T-cell (primary cell): ENCODE measurements at regions not wholly inside any gene's neighbourhood (a gene's known extent, or its start where the extent isn't known, plus 50 kb on each side); places are given as distances from the start of the nearest gene placed in this dataset.

Source experiments
- ATAC-seq, 4 experiments: fragments of 200-7000 bp in 3 of 4; fragments of 150-1000 bp in 1 of 4; cut with Tn5 transposase; replicated peaks in 1 of 4; 1 replicate in 3 of 4; 2 replicates in 1 of 4; pipeline ENCODE4 v1.10.0; 2021; ENCODE audit warnings: moderate library complexity in 3 of 4, mild to moderate bottlenecking in 2 of 4, moderate number of reproducible peaks in 1 of 4
- CTCF ChIA-PET, 2 donors: fragments of 300-600 bp; sonication (Branson Sonifier 250); formaldehyde crosslinking; loops; one replicate each; lab custom pipeline; 2022; ENCODE audit warnings: antibody characterized with exemption in 2 of 2; lab: Charles Lee
- POLR2A ChIA-PET, 2 donors: fragments of 300-600 bp; sonication (Branson Sonifier 250); formaldehyde crosslinking; loops; one replicate each; lab custom pipeline; 2022; ENCODE audit warnings: antibody characterized with exemption in 2 of 2; lab: Charles Lee
- DNase-seq, 35 experiments: peaks; one replicate each; pipeline versions ENCODE4 v3.0.0 to v3.0.0-alpha.2; 2013 to 2023
- H3K27ac ChIP-seq: one replicate; pipeline ENCODE4 v1.5.1; 2013; ENCODE audit warnings: low read length
- H3K27me3 ChIP-seq, 2 experiments: replicated peaks in 1 of 2; 1 replicate in 1 of 2; 2 replicates in 1 of 2; pipeline versions ENCODE4 v1.6.1 to v1.7.0; 2013; ENCODE audit warnings: low read length in 1 of 2, mixed read lengths in 1 of 2; ENCODE audit not compliant: control insufficient read depth in 2 of 2, insufficient read depth in 2 of 2; ENCODE audit errors: extremely low read depth in 1 of 2
- H3K36me3 ChIP-seq, 2 donors: 1 replicate in 1 of 2; 2 replicates in 1 of 2; pipeline versions ENCODE4 v1.6.1 to v1.7.0; 2013; ENCODE audit warnings: low read length in 1 of 2; ENCODE audit not compliant: control insufficient read depth in 2 of 2, insufficient read depth in 1 of 2; ENCODE audit errors: extremely low read depth in 1 of 2
- H3K4me1 ChIP-seq, 2 experiments: 1 replicate in 1 of 2; 2 replicates in 1 of 2; pipeline versions ENCODE4 v1.6.1 to v1.7.0; 2013; ENCODE audit warnings: low read length in 2 of 2, mixed read lengths in 1 of 2; ENCODE audit not compliant: insufficient read depth in 2 of 2, control insufficient read depth in 1 of 2; ENCODE audit errors: extremely low read depth in 1 of 2
- H3K4me3 ChIP-seq, 2 donors: 1 replicate in 1 of 2; 2 replicates in 1 of 2; pipeline versions ENCODE4 v1.5.1 to v1.7.0; 2013; ENCODE audit warnings: mild to moderate bottlenecking in 2 of 2, low read length in 1 of 2, moderate library complexity in 1 of 2; ENCODE audit not compliant: control insufficient read depth in 1 of 2; ENCODE audit errors: extremely low read depth in 1 of 2
- H3K9me3 ChIP-seq: 2 replicates; pipeline ENCODE4 v1.7.0; 2013
- H3K27ac Mint-ChIP-seq, 2 donors: one replicate each; pipeline ENCODE4 v1.8.0; 2020 to 2021; ENCODE audit warnings: mild to moderate bottlenecking in 2 of 2, mixed read lengths in 2 of 2
- H3K27me3 Mint-ChIP-seq, 2 donors: one replicate each; pipeline ENCODE4 v1.8.0; 2021 to 2022; ENCODE audit warnings: mixed read lengths in 2 of 2
- H3K36me3 Mint-ChIP-seq: one replicate; pipeline ENCODE4 v1.8.0; 2021; ENCODE audit warnings: mixed read lengths
- H3K4me1 Mint-ChIP-seq, 3 donors: one replicate each; pipeline ENCODE4 v1.8.0; 2020 to 2022; ENCODE audit warnings: mixed read lengths in 3 of 3, mild to moderate bottlenecking in 1 of 3
- H3K4me3 Mint-ChIP-seq, 3 donors: one replicate each; pipeline ENCODE4 v1.8.0; 2020 to 2022; ENCODE audit warnings: mild to moderate bottlenecking in 3 of 3, mixed read lengths in 3 of 3, moderate library complexity in 3 of 3
- H3K9me3 Mint-ChIP-seq, 3 donors: one replicate each; pipeline ENCODE4 v1.8.0; 2020 to 2022; ENCODE audit warnings: mixed read lengths in 3 of 3
- WGBS: methylation state at CpG from one replicate; pipeline ENCODE4 v1.1.5; 2013; ENCODE audit warnings: missing lambda C conversion rate; ENCODE audit not compliant: insufficient coverage; 5-methylcytosine and 5-hydroxymethylcytosine counted together

DNA sequence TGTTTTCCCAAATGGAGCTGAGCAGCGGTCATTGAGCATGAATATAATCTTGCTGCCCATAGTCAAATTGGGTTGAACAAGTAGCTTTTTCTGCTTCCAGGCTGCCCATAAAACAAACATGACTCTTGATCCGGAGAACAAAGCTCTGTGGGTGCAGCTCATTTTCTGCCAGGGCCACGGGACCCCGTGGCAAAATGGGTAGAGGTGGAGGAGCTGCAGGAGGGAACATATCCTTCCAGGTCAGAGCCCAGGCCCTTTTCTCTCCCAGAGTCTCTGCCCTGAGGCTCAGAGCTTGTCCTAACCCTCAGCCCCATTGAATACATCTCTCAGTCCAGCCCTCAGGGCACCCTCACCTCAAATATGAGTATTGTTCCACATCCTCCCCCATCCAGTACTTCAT, 151.6 kb upstream of the TWIST2 start:
- H3K4me1 ChIP-seq: no peaks in the 10 kb centered on the region
- no peaks in the 10 kb centered on the region for H3K4me1 Mint-ChIP-seq
- no peaks in the 10 kb centered on the region for H3K9me3 Mint-ChIP-seq
- H3K27ac Mint-ChIP-seq: no peak overlapping the region
- no peaks in the 10 kb centered on the region for H3K36me3 Mint-ChIP-seq
- 70% methylated on average over 2 of the region's 4 CpGs for WGBS
- ChIA-PET POLR2A (no interaction called here), CTCF (no interaction called here)
- DNase-seq: no peak
- H3K27ac ChIP-seq: no peak overlapping the region
- H3K9me3 ChIP-seq: no peaks in the 10 kb centered on the region
- H3K27me3 ChIP-seq: peaks cover 0 to 4% of the 10 kb centered on the region in 2 experiments
- ATAC-seq: no peak
- H3K4me3 ChIP-seq: no peak overlapping the region
- no peak overlapping the region for H3K4me3 Mint-ChIP-seq
- H3K27me3 Mint-ChIP-seq: peaks cover 0 to 3% of the 10 kb centered on the region in 2 donors
- no peaks in the 10 kb centered on the region for H3K36me3 ChIP-seq

DNA sequence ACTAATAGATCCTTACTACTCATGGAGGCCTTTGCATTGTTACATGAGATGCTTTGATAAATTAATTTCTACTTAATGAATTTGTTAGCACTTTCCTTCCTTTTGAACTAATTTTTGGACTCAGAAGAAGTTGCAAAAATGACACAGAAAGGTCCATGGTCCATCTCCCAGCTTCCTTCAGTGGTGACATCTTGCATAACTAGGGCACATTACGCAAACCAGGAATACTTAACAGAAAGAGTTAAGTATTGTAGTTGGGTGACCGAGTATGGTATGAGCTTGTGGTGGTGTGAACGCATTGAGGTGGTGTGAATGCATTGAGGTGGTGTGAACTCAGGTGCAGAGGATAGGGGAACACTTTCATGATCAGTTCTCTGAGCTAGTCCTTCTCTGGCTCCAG, 151.1 kb upstream of the TWIST2 start:
- ChIA-PET POLR2A (no interaction called here), CTCF (no interaction called here)
- Histone ChIP-seq H3K4me3 (no peak overlapping the region), H3K27ac (no peak overlapping the region), H3K27me3 (no peaks in the 10 kb centered on the region), H3K9me3 (no peaks in the 10 kb centered on the region), H3K4me1 (no peaks in the 10 kb centered on the region), H3K36me3 (no peaks in the 10 kb centered on the region)
- Mint-ChIP-seq H3K9me3 (no peaks in the 10 kb centered on the region), H3K4me3 (no peak overlapping the region), H3K36me3 (no peaks in the 10 kb centered on the region), H3K27me3 (peaks cover 0 to 3% of the 10 kb centered on the region in 2 donors), H3K4me1 (no peaks in the 10 kb centered on the region), H3K27ac (no peak overlapping the region)
- ATAC-seq (no peak), DNase-seq (no peak)
- 96% methylated on average over 3 of the region's 3 CpGs for WGBS

- H3K27ac Mint-ChIP-seq: no peak overlapping the region
- no peak overlapping the region for H3K4me3 Mint-ChIP-seq
- Histone ChIP-seq H3K4me1 (no peaks in the 10 kb centered on the region), H3K4me3 (no peak overlapping the region), H3K36me3 (no peaks in the 10 kb centered on the region), H3K27me3 (no peaks in the 10 kb centered on the region), H3K9me3 (no peaks in the 10 kb centered on the region), H3K27ac (no peak overlapping the region)
- H3K4me1 Mint-ChIP-seq: no peaks in the 10 kb centered on the region
- POLR2A ChIA-PET: no interaction called here
- WGBS: 75% methylated on average over 19 of the region's 20 CpGs
- CTCF ChIA-PET: no interaction called here
- H3K36me3 Mint-ChIP-seq: no peaks in the 10 kb centered on the region
- peaks cover 0 to 1% of the 10 kb centered on the region in 2 donors for H3K27me3 Mint-ChIP-seq
- ATAC-seq (no peak), DNase-seq (no peak)
- no peaks in the 10 kb centered on the region for H3K9me3 Mint-ChIP-seq
These were observed 150.5 kb upstream of the TWIST2 start for GRCh38 chr2:238697193-238698071.

DNA sequence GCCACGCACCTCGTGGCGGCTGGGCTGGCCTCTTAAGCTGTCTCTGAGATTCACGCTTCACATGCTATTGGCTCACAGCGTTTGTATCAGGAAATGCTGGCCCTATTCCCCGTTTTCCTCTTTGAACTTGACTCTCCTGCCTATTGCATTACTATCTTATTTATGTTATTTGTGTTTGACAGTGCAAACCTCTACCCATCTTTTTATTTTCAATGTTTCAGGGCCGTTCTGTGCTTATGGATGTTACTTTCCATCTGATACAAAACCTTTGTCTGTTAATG, 149.9 kb upstream of the TWIST2 start:
- no peak overlapping the region for H3K27ac Mint-ChIP-seq
- Histone ChIP-seq H3K27me3 (no peaks in the 10 kb centered on the region), H3K4me1 (no peaks in the 10 kb centered on the region), H3K4me3 (no peak overlapping the region), H3K36me3 (no peaks in the 10 kb centered on the region), H3K27ac (no peak overlapping the region), H3K9me3 (no peaks in the 10 kb centered on the region)
- CTCF ChIA-PET: no interaction called here
- no peaks in the 10 kb centered on the region for H3K9me3 Mint-ChIP-seq
- H3K36me3 Mint-ChIP-seq: no peaks in the 10 kb centered on the region
- H3K4me3 Mint-ChIP-seq: no peak overlapping the region
- DNase-seq: no peak
- H3K4me1 Mint-ChIP-seq: no peaks in the 10 kb centered on the region
- POLR2A ChIA-PET: no interaction called here
- H3K27me3 Mint-ChIP-seq: peaks cover 0 to 1% of the 10 kb centered on the region in 2 donors
- WGBS: 82% methylated on average over 4 of the region's 7 CpGs
- ATAC-seq: no peak

- no peaks in the 10 kb centered on the region for H3K27me3 ChIP-seq
- H3K4me3 Mint-ChIP-seq: no peak overlapping the region
- H3K4me1 ChIP-seq: no peaks in the 10 kb centered on the region
- no peaks in the 10 kb centered on the region for H3K36me3 Mint-ChIP-seq
- 82% methylated on average over 16 of the region's 20 CpGs for WGBS
- no peak for DNase-seq
- H3K27ac ChIP-seq: no peak overlapping the region
- no peaks in the 10 kb centered on the region for H3K9me3 Mint-ChIP-seq
- POLR2A ChIA-PET: no interaction called here
- CTCF ChIA-PET: no interaction called here
- H3K27me3 Mint-ChIP-seq: peaks cover 0 to 1% of the 10 kb centered on the region in 2 donors
- H3K27ac Mint-ChIP-seq: no peak overlapping the region
- H3K9me3 ChIP-seq: no peaks in the 10 kb centered on the region
- H3K36me3 ChIP-seq: no peaks in the 10 kb centered on the region
- no peak overlapping the region for H3K4me3 ChIP-seq
- ATAC-seq: no peak
- H3K4me1 Mint-ChIP-seq: no peaks in the 10 kb centered on the region
These were observed 149.2 kb upstream of the TWIST2 start for GRCh38 chr2:238698451-238699306.

- Histone ChIP-seq H3K36me3 (no peaks in the 10 kb centered on the region), H3K27me3 (peaks cover 0 to 2% of the 10 kb centered on the region in 2 experiments), H3K4me1 (no peaks in the 10 kb centered on the region), H3K27ac (no peak overlapping the region), H3K4me3 (no peak overlapping the region), H3K9me3 (no peaks in the 10 kb centered on the region)
- Mint-ChIP-seq H3K4me1 (no peaks in the 10 kb centered on the region), H3K27ac (no peak overlapping the region), H3K36me3 (no peaks in the 10 kb centered on the region), H3K27me3 (peaks cover 0 to 1% of the 10 kb centered on the region in 2 donors), H3K9me3 (no peaks in the 10 kb centered on the region), H3K4me3 (no peak overlapping the region)
- DNase-seq (no peak), ATAC-seq (no peak)
- 92% methylated on average over 3 of the region's 13 CpGs for WGBS
- ChIA-PET POLR2A (interaction anchor here in 1 of 2 donors (0.5 kb wide), 1 partner anchor 1503 kb away, joined by 4 read pairs; no protein-coding TSS in a partner anchor), CTCF (no interaction called here)
These were observed 148.4 kb upstream of the TWIST2 start for GRCh38 chr2:238699307-238700116.
